HG02852 (cell line): ENCODE measurements at regions not wholly inside any gene's neighbourhood (a gene's known extent, or its start where the extent isn't known, plus 50 kb on each side); places are given as distances from the start of the nearest gene placed in this dataset.
"Not testable (repeated sequence)": the region's sequence is repeated elsewhere in the genome, so short reads cannot be mapped to it uniquely, and the experiment has no call there.

Experiments used
- ATAC-seq: cut with Tn5 transposase; IDR thresholded peaks from one replicate; pipeline ENCODE4 v1.9.1; 2021; ENCODE audit warnings: mild to moderate bottlenecking, moderate library complexity; ENCODE audit not compliant: unreplicated experiment

- no peak for ATAC-seq
These were observed 130.0 kb upstream of the SYNCRIP start for GRCh38 chr6:85772641-85773040.

- no peak for ATAC-seq
These were observed 129.3 kb upstream of the SYNCRIP start for GRCh38 chr6:85771925-85772430.

GRCh38 chr6:85771455-85771854, 128.8 kb upstream of the SYNCRIP start:
- no peak for ATAC-seq

GRCh38 chr6:85764844-85765243, 122.2 kb upstream of the SYNCRIP start:
- ATAC-seq = no peak

GRCh38 chr6:85756982-85757381, 114.3 kb upstream of the SYNCRIP start:
- no peak for ATAC-seq

- ATAC-seq = no peak
These were observed 112.2 kb upstream of the SYNCRIP start for GRCh38 chr6:85754894-85755293.

- ATAC-seq = no peak
These were observed 109.9 kb upstream of the SYNCRIP start for GRCh38 chr6:85752602-85753001.

- ATAC-seq = no peak
These were observed 108.8 kb upstream of the SYNCRIP start for GRCh38 chr6:85751374-85752055.

GRCh38 chr6:85750146-85750545, 107.5 kb upstream of the SYNCRIP start:
- not testable (repeated sequence) for ATAC-seq

- ATAC-seq = no peak
These were observed 106.5 kb upstream of the SYNCRIP start for GRCh38 chr6:85749236-85749635.

- no peak for ATAC-seq
These were observed 105.0 kb upstream of the SYNCRIP start for GRCh38 chr6:85747666-85748065.

GRCh38 chr6:85747093-85747492, 104.4 kb upstream of the SYNCRIP start:
- ATAC-seq = no peak

GRCh38 chr6:85744433-85744970, 101.8 kb upstream of the SYNCRIP start:
- no peak for ATAC-seq

GRCh38 chr6:85726206-85726605, 83.5 kb upstream of the SYNCRIP start:
- ATAC-seq = no peak

GRCh38 chr6:85715797-85716196, 73.1 kb upstream of the SYNCRIP start:
- ATAC-seq = no peak

- ATAC-seq = no peak
These were observed 72.3 kb upstream of the SYNCRIP start for GRCh38 chr6:85714893-85715530.

GRCh38 chr6:85712346-85712745, 69.7 kb upstream of the SYNCRIP start:
- ATAC-seq = no peak

- ATAC-seq = not testable (repeated sequence)
These were observed 64.9 kb upstream of the SYNCRIP start for GRCh38 chr6:85707515-85708145.

- ATAC-seq = no peak
These were observed 63.6 kb upstream of the SYNCRIP start for GRCh38 chr6:85706272-85706671.

GRCh38 chr6:85705220-85705619, 62.5 kb upstream of the SYNCRIP start:
- no peak for ATAC-seq

GRCh38 chr6:85703406-85703805, 60.7 kb upstream of the SYNCRIP start:
- no peak for ATAC-seq
